ENCODE measurements at regions not wholly inside any gene's neighbourhood (a gene's known extent, or its start where the extent isn't known, plus 50 kb on each side); places are given as distances from the start of the nearest gene placed in this dataset.
"Not testable (repeated sequence)": the region's sequence is repeated elsewhere in the genome, so short reads cannot be mapped to it uniquely, and the experiment has no call there.

- H3K9me3 Mint-ChIP-seq = peaks cover 3% of the 10 kb centered on the region
- no peaks in the 10 kb centered on the region for H3K27me3 Mint-ChIP-seq
- H3K27ac Mint-ChIP-seq = no peak overlapping the region
- no peaks in the 10 kb centered on the region for H3K4me1 Mint-ChIP-seq
- H3K36me3 Mint-ChIP-seq = no peaks in the 10 kb centered on the region
- no peak for ATAC-seq
- H3K4me3 Mint-ChIP-seq = no peak overlapping the region
Measured at GRCh38 chr4:124937993-124938392, 225.5 kb upstream of the ANKRD50 start.

DNA sequence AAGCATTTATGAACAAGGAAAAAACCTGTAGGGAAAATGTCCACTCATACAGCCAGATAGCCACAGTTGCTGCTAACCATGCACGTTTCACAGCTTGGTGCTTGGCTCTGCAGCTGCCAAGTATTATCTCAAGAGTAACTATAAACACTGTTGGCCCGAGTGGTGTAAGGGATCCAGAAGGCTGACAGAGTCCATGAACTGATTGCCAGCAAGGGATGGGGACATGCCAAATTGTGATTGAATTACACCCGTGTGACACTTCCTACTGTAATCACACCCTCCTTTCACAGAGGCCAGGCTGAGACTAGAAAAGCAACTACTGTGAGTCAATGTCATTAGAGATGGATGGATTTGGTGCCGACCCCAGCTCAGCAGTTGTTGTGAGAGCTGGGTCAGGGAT, 223.9 kb upstream of the ANKRD50 start:
- Mint-ChIP-seq H3K9me3 (peaks cover 3% of the 10 kb centered on the region), H3K27me3 (no peaks in the 10 kb centered on the region), H3K27ac (no peak overlapping the region), H3K36me3 (no peaks in the 10 kb centered on the region), H3K4me3 (no peak overlapping the region), H3K4me1 (no peaks in the 10 kb centered on the region)
- peak; percentile 34 for ATAC-seq

DNA sequence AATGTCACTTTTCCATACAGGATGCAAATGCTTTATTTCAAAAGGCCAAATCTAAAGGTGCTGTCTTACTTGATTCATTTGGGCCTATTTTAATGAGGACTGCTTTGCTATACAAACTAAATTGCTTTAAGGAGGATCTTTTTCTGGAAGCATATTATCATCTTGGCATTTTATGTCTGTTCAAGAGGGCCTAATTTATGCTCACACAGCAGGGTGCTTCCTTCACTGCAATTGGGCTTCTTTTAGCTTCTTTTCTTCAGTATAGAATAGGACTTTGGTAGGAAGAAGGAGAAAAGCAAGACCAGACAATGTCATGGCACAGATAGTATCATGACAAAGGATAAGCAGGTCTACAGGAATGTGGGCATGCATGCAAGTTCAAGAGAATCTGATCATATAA, 222.4 kb upstream of the ANKRD50 start:
- H3K4me1 Mint-ChIP-seq = no peaks in the 10 kb centered on the region
- no peak overlapping the region for H3K4me3 Mint-ChIP-seq
- no peaks in the 10 kb centered on the region for H3K36me3 Mint-ChIP-seq
- ATAC-seq = no peak
- no peak overlapping the region for H3K27ac Mint-ChIP-seq
- H3K27me3 Mint-ChIP-seq = no peaks in the 10 kb centered on the region
- peaks cover 3% of the 10 kb centered on the region for H3K9me3 Mint-ChIP-seq

DNA sequence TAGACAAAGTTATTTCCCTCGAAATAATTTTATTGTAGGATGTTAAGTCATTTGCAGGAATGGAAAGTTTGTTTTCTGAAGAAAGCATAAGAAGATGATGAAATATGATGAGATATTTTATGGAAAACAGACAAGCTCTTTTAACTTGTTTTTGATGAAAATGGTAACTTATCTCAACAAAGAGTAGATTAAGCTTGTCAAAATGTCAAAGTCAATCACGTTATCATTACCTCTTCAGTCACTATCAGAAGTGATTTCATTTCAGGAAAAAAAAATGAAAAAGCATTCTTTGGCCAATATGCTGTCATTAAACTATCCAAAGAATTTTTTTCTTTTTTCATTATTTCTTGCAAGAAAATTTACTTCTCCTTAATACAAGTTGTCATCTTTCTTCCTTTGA, 221.0 kb upstream of the ANKRD50 start:
- H3K27me3 Mint-ChIP-seq = no peaks in the 10 kb centered on the region

DNA sequence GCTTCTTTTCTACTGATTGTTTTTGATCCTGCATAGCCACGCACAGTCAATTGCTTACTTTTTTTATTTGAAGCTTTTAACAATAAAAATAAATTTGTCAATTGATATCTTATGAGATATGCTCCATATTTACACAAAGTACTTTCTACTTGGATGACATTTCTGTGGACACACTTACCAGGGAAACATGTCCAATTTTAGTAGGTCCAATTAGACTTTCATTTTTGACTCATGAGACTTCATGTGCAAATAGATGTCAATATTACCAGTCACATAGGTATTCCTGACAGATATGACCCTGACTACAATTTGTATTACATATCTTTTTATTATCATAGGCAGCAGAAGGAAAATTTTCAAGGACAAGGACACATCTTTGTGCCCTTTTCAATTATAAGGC, 219.9 kb upstream of the ANKRD50 start:
- no peaks in the 10 kb centered on the region for H3K27me3 Mint-ChIP-seq
- no peak overlapping the region for H3K4me3 Mint-ChIP-seq
- ATAC-seq = no peak
- no peak overlapping the region for H3K27ac Mint-ChIP-seq
- H3K36me3 Mint-ChIP-seq = no peaks in the 10 kb centered on the region
- H3K9me3 Mint-ChIP-seq = peaks cover 3% of the 10 kb centered on the region
- H3K4me1 Mint-ChIP-seq = no peaks in the 10 kb centered on the region

More for the DNA sequence above, 221.0 kb upstream of the ANKRD50 start:
- peaks cover 3% of the 10 kb centered on the region for H3K9me3 Mint-ChIP-seq
- H3K4me1 Mint-ChIP-seq = no peaks in the 10 kb centered on the region
- H3K27ac Mint-ChIP-seq = no peak overlapping the region
- H3K36me3 Mint-ChIP-seq = no peaks in the 10 kb centered on the region
- no peak for ATAC-seq
- H3K4me3 Mint-ChIP-seq = no peak overlapping the region

GRCh38 chr4:124931050-124931449, 218.5 kb upstream of the ANKRD50 start:
- H3K36me3 Mint-ChIP-seq = no peaks in the 10 kb centered on the region
- H3K4me3 Mint-ChIP-seq = no peak overlapping the region
- H3K9me3 Mint-ChIP-seq = no peaks in the 10 kb centered on the region
- H3K27ac Mint-ChIP-seq = no peak overlapping the region
- H3K27me3 Mint-ChIP-seq = no peaks in the 10 kb centered on the region
- no peak for ATAC-seq
- H3K4me1 Mint-ChIP-seq = no peaks in the 10 kb centered on the region

DNA sequence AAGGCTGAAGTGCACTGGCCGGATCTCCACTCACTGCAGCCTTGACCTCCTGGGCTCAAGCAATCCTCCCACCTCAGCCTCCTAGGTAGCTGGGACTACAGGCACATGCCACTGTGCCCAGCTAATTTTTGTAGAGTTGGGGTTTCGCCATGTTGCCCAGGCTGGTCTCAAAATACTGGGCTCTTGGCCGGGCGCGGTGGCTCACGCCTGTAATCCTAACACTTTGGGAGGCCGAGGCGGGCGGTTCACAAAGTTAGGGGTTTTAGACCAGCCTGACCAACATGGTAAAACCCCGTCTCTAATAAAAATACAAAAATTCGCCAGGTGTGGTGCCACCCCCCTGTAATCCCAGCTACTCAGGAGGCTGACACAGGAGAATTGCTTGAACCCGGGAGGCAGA, 210.2 kb upstream of the ANKRD50 start:
- ATAC-seq, H3K36me3 Mint-ChIP-seq, H3K4me3 Mint-ChIP-seq, H3K27me3 Mint-ChIP-seq, H3K4me1 Mint-ChIP-seq, H3K9me3 Mint-ChIP-seq, H3K27ac Mint-ChIP-seq: not testable (repeated sequence)

- H3K4me1 Mint-ChIP-seq = no peaks in the 10 kb centered on the region
- no peaks in the 10 kb centered on the region for H3K9me3 Mint-ChIP-seq
- H3K36me3 Mint-ChIP-seq = no peaks in the 10 kb centered on the region
- H3K4me3 Mint-ChIP-seq = no peak overlapping the region
- ATAC-seq = no peak
- H3K27ac Mint-ChIP-seq = no peak overlapping the region
- no peaks in the 10 kb centered on the region for H3K27me3 Mint-ChIP-seq
Measured at GRCh38 chr4:124918559-124919122, 206.1 kb upstream of the ANKRD50 start.

DNA sequence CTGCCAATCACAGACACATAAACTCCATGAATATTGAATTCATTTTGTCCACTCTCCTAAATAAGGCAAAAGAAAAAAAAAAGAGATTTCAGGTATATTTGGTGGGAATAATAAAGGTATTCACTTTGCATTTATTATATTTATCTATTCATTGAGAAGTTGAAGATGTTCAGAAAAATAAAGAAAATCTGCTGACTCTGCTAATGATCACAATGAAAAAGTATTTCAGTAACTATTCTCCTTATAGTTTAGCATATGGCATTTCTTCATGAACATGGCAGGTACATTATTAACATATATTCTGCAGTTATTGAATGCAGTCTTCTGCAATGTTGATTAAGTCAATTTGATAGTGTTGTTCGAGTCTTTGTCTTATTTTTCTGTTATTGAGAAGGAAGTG, 202.5 kb upstream of the ANKRD50 start:
- Mint-ChIP-seq H3K9me3 (peaks cover 11% of the 10 kb centered on the region), H3K4me3 (no peak overlapping the region), H3K27ac (no peak overlapping the region), H3K36me3 (no peaks in the 10 kb centered on the region), H3K27me3 (no peaks in the 10 kb centered on the region), H3K4me1 (no peaks in the 10 kb centered on the region)
- no peak for ATAC-seq

- Mint-ChIP-seq H3K4me3 (no peak overlapping the region), H3K27ac (no peak overlapping the region), H3K4me1 (no peaks in the 10 kb centered on the region), H3K27me3 (no peaks in the 10 kb centered on the region), H3K9me3 (peaks cover 11% of the 10 kb centered on the region), H3K36me3 (no peaks in the 10 kb centered on the region)
- ATAC-seq = no peak
Measured at GRCh38 chr4:124913237-124913636, 200.7 kb upstream of the ANKRD50 start.

DNA sequence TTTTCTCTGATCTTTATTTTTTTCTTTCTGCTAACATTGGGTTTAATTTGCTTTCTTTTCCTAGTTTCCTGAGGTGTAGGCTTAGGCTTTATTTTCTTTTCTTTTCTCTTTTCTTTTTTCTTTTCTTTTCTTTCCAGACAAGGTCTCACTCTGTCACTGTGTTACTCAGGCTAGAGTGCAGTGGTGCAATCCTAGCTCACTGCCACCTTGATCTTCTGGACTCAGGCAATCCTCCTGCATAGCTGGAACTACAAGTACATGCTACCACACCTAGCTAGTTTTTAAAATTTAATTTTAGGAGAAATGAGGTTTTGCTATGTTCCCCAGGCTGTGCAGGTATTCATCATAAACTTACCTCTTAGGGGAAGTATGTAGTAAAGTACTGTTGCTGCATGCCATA, 197.8 kb upstream of the ANKRD50 start:
- Mint-ChIP-seq H3K9me3 (peaks cover 14% of the 10 kb centered on the region), H3K4me1 (no peaks in the 10 kb centered on the region), H3K27me3 (no peaks in the 10 kb centered on the region), H3K36me3 (no peaks in the 10 kb centered on the region), H3K27ac (no peak overlapping the region), H3K4me3 (no peak overlapping the region)
- ATAC-seq = no peak

- Mint-ChIP-seq H3K9me3 (peaks cover 10% of the 10 kb centered on the region), H3K36me3 (no peaks in the 10 kb centered on the region), H3K27me3 (no peaks in the 10 kb centered on the region), H3K4me3 (no peak overlapping the region), H3K27ac (no peak overlapping the region), H3K4me1 (no peaks in the 10 kb centered on the region)
- no peak for ATAC-seq
Measured at GRCh38 chr4:124907881-124908280, 195.3 kb upstream of the ANKRD50 start.

DNA sequence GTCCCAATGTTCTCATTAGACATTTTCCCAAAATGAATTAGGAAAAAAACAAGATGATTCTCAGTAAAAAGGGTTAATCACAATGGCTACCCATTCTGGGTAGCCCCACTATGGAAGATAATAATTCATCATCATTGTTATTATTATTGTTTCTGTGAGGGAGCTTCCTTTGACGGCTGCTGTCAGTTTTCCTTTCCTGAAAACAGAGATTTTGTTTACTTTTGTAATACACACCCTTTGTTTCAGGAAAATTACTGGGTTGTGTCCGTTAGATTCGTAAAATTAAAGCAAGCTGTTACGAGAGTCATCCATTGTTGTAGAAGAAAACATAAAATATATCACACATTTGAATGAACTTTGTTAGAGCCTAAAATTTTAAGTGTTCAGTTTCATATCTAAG, 192.9 kb upstream of the ANKRD50 start:
- no peak overlapping the region for H3K27ac Mint-ChIP-seq
- no peaks in the 10 kb centered on the region for H3K4me1 Mint-ChIP-seq
- H3K4me3 Mint-ChIP-seq = no peak overlapping the region

DNA sequence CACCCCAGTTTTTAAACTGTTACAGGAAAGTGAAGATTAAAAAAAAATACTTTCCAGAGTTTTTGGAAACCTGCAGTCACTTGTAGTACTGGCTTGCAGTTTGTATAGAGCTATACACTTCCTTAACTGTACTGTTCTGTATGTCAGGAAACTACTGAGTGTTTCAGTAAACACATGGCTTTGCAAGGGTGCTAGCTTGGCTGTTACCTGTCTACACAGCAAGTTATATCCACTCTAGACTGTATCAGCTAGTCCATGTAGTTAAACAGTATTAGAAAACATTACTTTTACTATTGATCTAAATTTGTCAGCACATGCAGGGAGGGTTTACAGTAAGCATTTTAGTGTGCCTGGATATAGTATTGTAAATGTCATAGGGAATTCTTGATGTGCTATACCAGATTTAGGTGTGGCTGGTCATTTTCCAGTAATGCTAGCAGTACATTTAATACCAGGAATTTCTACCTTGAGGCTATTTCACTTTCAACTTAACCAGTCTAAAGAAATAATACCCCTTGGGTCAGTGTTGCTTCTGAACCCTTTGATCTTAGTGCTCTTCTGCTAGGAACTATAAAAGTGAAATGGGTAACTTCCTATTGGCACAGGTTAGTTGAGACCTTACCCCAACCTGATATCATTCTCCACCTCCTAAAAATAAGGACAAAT, 192.3 kb upstream of the ANKRD50 start:
- H3K27me3 Mint-ChIP-seq = no peaks in the 10 kb centered on the region
- no peak overlapping the region for H3K4me3 Mint-ChIP-seq
- H3K36me3 Mint-ChIP-seq = no peaks in the 10 kb centered on the region
- no peak for ATAC-seq
- no peaks in the 10 kb centered on the region for H3K4me1 Mint-ChIP-seq
- peaks cover 5% of the 10 kb centered on the region for H3K9me3 Mint-ChIP-seq
- no peak overlapping the region for H3K27ac Mint-ChIP-seq

More for the DNA sequence above, 192.9 kb upstream of the ANKRD50 start:
- no peaks in the 10 kb centered on the region for H3K36me3 Mint-ChIP-seq
- H3K9me3 Mint-ChIP-seq = peaks cover 3% of the 10 kb centered on the region
- no peak for ATAC-seq
- H3K27me3 Mint-ChIP-seq = no peaks in the 10 kb centered on the region

- H3K27me3 Mint-ChIP-seq = no peaks in the 10 kb centered on the region
- H3K4me3 Mint-ChIP-seq = no peak overlapping the region
- no peaks in the 10 kb centered on the region for H3K4me1 Mint-ChIP-seq
- H3K27ac Mint-ChIP-seq = no peak overlapping the region
- peaks cover 6% of the 10 kb centered on the region for H3K9me3 Mint-ChIP-seq
- H3K36me3 Mint-ChIP-seq = no peaks in the 10 kb centered on the region
- ATAC-seq = peak; percentile 43
Measured at GRCh38 chr4:124903995-124904722, 191.6 kb upstream of the ANKRD50 start.

GRCh38 chr4:124902001-124902515, 189.5 kb upstream of the ANKRD50 start:
- H3K4me3 Mint-ChIP-seq = no peak overlapping the region
- H3K9me3 Mint-ChIP-seq = peaks cover 6% of the 10 kb centered on the region
- H3K27ac Mint-ChIP-seq = no peak overlapping the region
- no peak for ATAC-seq
- no peaks in the 10 kb centered on the region for H3K27me3 Mint-ChIP-seq
- H3K4me1 Mint-ChIP-seq = no peaks in the 10 kb centered on the region
- no peaks in the 10 kb centered on the region for H3K36me3 Mint-ChIP-seq
